Superior temporal gyrus (tissue), 1 donor: ENCODE measurements at regions not wholly inside any gene's neighbourhood (a gene's known extent, or its start where the extent isn't known, plus 50 kb on each side); places are given as distances from the start of the nearest gene placed in this dataset.
"Not testable (repeated sequence)": the region's sequence is repeated elsewhere in the genome, so short reads cannot be mapped to it uniquely, and the experiment has no call there.

Source experiments
- DNase-seq: peaks from one replicate; pipeline ENCODE4 v3.0.0-alpha.2; 2016; ENCODE audit errors: extremely low spot score

DNA sequence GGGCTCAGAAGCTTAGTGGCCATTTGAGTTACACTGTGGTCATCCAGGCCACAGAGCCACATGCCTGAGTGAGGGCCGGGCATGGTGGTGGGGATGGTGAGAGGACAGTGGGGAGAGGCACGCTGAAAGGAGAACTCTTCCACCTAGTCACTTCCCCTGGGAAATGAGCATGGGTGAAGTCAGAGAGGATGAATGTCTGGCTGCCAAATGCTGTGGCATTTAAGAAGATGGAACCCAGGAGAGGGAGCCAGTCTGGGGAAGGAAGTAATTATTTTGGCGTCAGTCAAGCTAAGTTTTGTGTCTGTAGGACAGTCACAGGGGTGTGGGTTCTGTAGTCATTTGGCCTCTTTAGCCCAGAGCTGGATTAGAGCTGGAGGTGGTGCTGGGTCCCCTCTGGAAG, 86.0 kb upstream of the PODXL start:
- no peak for DNase-seq

DNA sequence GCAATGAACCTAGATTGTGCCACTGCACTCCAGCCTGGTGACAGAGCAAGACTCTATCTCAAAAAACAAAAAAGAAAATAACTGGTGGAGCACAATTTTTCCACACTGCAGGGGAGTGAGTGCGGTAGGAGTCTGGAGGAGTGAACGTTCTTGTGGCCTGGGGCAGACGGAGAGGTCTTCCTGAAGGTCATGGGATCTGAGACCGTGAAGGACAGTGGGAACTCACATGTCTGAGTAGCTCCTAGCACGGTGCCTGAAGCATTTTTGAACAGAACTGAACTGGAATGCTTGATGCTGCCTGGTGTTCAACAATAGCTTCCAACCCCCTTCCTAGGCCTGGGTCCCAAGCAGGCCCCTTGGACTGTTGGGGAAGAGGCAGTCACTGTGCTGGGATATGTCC, 84.3 kb upstream of the PODXL start:
- no peak for DNase-seq

DNA sequence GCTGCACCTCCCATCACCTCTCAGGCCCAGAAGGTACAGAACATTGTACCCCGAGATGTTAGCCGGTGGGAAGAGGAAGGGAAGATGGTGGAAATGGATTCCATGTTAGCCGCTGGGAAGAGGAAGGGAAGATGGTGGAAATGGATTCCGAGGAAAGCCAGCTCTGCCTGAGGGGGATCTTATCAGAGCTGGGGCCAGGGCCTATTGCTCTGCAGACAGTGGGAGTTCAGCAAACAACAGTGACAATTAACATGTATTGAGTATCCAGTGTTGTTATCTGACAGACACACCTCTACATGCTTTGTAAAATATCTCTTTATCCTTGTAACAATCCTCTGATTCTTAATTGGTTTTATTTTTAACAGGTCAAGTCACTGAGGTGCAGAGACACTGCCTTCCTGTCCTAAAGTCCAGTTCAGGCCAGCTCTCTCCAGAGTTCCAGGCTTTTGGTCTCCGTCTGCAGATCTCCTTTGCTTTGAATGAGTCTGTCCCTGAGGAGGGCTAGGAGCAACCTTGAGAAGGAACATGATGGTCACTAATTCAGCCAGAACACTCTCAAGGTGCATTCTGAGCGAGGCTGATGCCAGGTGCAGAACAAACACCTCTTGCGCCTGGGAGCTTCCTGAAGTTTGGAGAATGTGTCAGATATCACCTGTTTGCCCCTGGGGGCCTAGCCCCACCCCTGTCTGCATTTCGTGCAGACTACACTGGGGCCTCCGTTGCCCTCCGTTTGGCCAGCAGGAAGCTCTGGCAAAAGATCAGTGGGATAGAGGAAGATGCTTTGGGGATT, 82.4 kb upstream of the PODXL start:
- DNase-seq, result no peak

DNA sequence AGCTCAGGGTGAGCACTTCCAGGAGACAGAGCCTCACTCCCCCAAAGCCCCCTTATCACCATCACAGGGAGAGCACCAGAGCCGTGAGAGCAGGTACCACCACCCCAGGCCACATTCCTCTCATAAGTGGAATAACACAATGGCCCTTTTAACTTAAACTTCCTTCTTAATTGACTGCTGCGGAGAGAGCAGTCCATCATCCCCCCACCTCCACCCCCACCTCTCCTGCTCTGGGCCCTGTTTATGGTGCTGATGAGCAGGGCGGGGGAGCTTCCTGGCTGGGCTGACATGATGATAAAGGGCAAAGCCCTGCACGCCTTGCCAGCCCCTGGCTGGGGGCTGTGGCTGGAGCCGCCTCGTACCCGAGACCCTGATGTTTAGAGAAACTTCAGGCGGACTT, 81.4 kb upstream of the PODXL start:
- DNase-seq, result no peak

DNA sequence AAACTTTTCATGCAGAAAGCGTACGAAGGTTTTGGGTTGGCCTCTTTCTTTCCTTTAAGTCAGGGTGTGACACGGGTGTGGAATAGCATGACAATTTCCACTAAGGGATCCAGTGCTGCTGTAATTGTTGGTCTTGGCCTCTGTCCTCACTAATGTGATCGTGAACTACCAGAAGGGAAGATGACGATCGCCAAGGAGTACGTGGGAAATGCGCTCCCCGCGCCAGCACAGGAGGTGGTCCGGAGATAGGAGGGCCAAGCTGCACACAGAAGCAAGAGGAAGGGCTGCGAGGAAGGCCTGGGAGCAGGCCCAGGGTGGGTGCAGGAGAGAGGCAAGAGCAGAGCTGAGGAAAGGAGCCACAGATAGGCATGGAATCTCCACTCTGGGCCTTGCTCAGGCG, 79.7 kb upstream of the PODXL start:
- no peak for DNase-seq

DNA sequence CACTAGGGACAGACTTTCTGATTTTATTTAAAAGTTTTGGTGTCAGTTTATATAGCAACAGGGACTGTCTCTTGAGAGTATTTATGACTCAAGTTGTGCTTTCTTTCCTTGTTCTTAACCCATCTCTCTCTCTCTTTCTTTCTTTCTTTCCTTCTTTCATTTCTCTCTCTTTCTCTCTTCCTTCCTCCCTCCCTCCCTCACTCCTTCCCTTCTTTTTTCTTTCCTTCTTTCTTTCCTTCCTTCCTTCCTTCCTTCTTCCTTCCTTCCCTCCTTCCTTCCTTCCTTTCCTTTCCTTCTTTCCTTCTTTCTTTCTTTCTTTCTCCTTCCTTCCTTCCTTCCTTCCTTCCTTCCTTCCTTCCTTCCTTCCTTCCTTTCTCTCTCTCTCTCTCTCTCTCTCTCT, 77.8 kb upstream of the PODXL start:
- DNase-seq, result not testable (repeated sequence)

DNA sequence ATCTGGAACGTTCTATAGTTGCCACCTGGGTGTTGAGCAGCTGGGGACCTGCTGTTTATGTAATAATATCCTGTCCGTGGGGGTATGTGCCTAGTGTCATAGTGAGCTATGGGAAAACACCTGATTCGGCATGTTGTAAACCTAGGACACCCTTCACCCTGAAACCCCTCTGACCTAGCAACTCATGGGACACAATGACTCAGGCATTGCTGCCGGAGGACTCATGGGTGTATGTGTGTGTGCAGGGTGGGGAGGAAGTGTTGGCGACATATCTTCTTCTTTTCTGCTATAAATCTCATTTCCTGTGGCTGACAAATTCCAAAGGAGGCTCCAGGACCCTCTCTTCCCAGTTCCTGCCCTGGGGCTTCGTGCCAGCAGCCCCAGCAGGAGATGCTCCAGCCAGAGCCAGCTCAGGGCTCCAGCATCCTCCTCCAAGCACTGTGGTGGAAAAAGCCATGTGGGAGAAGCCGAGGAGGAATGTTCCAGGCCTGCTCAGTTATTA, 77.0 kb upstream of the PODXL start:
- no peak for DNase-seq

DNA sequence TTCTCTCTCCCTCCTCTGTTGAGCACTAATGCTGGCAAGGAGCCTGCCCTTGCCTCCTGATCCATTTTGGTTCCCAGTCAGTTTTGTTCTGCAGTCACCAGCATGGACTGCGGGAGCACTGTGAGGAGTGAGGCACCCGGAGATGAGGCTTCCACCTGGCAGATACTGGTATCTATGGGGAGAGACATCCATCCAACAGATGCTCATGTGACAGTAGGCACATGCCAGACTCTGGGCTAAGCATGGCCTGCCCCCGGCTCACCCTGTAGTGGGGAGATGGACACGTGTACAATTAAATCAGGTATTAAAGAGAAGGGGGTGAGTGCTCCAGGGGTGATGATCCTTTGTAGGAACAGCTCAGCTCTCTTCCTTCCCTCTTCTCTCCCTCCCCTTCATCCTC, 74.0 kb upstream of the PODXL start:
- no peak for DNase-seq

DNA sequence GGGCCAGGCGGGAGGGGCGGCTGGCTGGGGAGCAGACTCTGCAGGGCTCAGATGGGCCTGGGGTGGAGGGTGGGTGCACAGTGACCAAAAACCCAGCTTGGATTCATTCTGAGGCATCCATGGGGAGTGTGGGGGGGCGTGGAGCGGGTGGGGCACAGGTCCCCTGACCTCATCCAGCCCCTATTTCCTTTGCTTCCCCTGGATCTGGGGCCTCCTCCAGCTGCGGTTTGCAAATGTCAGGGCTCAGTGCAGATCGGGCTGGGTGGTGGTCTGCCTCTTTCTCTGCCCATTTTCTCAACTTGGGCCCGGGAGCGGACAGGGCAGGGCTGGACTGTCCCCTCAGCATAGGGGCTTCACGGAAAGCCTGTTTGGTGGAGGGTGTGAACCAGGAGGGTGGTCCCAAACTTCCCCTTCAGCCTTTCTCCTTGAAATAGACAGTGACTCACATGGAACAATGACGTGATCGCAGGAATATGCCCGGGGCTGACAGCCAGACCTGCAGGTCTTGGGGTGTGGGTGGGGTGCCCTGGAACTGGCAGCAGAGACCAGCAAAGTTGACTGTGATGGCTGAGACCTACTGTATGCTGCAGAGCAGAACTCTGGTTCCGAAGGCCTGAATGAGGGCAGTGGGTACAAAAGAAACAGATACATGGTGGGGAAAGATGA, 72.9 kb upstream of the PODXL start:
- no peak for DNase-seq

DNA sequence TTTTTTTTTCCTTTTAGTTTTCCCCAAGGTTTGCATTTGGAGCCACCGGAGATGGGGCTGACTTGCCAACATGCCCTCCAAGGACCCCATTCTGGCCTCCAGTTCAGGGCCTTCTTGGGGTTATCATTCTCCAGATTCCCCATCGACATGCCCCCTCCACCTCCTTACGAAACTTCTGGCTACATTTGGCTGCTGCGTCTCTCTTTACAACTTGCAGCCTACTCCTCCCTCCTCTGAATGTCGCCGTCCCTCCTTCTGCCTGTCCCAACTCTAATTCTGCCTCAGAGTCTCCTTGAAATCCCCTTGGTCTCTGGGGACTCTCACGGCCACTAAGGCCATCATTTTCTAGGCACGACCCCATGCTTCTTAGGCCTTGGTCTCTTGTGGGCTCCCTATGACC, 72.2 kb upstream of the PODXL start:
- no peak for DNase-seq

DNA sequence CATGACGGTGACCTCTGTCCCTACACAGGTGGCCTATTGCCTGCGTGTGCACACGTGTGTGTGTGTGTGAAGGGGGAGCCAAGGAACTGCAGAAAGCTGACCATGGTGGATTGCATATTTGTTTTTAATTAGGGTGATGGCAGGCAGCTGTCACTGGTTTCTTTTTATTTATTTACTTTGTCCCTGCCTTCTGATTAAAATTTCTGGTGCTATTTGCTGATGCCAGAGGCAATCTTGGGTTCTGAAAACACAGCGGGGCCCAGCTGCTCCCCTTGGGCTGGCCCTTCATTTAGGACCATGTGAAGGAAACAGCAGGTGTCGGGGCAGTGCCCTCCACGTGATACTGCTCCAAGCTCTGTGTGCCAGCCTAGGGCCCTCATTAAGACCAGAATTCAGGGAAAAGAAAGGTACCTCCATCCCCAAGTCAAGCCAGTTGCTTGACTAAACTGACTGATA, 71.3 kb upstream of the PODXL start:
- no peak for DNase-seq

DNA sequence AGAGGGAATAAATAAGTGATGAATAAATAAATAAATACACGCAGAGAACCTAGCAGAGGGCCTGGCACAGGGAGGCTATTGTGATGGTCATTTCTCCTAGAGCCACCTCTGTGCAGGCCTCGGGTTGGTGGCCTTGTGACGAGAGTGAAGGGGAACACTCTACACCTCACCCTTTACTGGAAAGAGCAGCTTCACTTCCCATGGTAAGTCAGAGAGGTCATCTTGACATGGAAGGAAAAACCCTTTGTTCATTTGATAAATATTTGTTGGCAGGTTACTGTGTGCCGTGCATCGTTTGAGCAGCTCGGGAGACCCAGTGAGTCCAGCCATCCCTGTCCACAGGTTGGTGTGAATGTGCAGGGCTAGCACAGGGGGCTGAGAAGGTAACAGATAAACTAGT, 70.2 kb upstream of the PODXL start:
- DNase-seq, result no peak

DNA sequence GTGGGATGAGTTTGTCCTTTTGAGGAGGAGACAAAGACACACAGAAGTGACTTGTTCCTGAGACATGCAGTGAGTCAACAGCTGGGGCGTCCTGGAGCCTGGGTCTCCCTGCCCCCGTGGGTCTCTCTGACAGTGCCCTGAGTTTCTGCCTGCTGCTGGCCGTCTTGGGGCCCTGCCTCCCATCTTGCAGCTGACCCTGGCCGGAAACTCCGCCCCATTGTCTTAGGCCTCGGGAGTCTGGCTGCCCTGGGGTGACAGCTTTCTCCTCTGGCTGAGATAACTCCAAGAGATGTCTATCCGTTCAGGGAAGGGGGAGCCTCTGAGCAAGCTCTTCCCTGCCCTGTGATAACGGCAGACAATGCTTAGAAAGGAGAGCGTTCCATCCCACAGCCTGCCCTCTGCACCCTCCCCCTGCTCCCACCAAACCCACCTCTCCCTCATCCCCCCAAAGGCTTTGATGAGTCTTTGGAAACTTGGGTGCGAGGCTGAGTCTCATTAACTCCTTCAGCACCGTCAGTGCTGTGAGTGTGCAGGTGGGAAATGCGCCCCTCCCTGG, 69.5 kb upstream of the PODXL start:
- no peak for DNase-seq

DNA sequence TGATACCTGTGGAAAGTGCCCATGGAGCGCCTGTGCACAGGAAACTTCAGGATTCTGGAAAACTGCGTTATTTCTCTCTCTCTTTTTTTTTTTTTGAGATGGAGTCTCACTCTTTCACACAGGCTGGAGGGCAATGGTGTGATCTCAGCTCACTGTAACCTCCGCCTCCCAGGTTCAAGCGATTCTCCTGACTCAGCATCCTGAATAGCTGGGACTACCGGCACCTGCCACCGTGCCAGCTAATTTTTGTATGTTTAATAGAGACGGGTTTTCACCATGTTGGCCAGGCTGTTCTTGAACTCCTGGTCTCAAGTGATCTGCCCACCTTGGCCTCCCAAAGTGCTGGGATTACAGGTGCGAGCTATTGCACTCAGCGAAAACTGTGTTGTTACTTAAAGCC, 68.9 kb upstream of the PODXL start:
- not testable (repeated sequence) for DNase-seq

DNA sequence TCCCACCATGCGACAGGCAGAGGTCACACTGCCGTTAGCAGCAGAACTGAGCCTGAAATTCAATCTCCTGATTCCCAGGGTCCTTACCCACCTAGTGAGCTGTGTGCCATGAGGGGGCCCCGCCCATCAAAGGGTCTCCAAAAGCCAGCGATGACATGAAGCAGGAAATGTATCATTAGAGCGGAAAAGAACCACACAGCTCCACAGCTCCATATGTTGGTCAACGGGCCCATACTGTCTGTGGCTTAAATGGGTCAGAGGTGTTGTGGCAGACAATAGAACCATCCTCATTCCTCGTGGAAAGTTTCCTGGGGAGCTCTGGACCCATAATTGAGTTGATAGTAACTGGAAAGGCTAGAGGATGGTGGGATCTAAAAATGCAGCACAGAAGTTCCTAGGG, 68.1 kb upstream of the PODXL start:
- DNase-seq, result no peak

DNA sequence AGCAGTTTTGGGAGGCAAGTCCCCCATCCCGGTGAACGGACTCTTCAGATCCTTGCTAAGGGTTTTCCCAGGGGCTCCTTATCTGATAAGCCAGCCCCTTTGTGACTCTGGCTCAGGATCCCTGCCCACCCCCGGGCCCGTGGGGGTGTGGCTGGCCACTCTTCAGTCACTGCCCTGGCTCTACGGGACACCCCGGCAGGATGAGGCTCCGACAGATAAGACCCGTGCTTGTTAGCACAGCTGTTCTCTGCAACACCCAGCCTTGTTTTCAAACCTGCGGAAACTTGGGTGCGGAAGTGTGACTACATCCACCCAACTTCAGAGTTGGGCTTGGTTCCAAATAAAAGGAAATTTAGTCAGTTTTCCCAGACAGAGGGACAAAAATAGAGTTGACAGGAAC, 66.7 kb upstream of the PODXL start:
- no peak for DNase-seq

DNA sequence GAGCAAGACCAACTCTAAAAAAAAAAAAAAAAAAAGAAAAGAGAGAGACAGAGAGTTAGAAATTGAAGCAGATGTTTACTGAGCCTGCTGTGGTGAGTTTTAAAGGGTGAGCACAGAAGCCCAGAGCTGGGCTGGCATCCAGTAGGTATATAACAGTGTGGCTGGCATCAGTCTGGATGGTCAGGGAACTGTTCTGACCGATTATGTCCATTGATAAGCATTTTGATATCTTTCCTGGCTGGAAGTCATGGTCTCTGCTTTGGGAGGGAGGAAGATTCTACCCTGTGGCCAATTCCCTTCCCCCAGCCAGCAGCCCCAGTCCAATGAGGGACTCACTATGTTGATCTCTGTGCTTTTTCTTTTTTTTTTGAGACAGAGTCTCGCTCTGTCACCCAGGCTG, 65.2 kb upstream of the PODXL start:
- DNase-seq, result no peak

DNA sequence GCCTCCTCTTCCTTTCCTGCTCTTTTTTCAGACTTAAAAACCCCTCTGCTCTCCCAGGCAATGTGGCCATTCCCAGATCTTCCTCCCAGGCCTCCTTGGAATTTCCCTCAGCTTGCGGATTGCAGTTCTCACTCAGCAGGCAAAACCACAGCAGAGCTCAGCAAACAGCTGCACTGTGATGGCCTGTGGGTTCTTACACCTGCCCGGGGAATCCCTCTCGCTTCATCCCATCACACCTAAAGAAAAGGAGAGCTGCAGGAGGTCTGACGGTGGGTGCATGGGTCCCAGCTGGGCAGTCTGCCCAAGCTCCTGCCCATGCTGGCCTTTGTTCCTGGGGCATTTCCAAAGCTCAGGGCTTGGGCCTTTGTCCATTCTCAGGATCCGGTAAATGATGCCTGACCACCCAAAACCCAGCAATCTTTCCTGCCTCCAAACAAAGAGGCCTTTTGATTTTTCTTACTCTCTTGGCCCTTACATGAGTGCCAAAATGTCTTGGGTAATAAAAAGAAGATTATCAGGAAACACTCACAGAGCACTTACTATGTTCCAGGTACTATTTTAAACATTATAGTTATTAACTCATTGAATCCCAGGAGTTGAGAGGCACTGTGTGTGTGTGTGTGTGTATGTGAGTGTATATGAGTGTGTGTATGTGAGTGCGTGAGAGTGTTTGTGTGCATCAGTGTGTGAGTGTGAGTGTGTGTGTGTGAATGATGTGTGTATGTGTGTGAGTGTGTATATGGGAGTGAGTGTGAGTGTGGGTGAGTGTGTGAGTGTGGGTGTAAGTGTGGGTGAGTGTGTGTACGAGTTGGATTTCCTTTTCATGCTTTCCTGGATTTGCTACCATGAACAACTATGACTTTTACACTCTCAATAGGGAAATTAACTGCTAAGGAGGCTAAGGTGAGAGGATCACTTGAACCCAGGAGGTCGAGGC, 64.5 kb upstream of the PODXL start:
- DNase-seq, result no peak

DNA sequence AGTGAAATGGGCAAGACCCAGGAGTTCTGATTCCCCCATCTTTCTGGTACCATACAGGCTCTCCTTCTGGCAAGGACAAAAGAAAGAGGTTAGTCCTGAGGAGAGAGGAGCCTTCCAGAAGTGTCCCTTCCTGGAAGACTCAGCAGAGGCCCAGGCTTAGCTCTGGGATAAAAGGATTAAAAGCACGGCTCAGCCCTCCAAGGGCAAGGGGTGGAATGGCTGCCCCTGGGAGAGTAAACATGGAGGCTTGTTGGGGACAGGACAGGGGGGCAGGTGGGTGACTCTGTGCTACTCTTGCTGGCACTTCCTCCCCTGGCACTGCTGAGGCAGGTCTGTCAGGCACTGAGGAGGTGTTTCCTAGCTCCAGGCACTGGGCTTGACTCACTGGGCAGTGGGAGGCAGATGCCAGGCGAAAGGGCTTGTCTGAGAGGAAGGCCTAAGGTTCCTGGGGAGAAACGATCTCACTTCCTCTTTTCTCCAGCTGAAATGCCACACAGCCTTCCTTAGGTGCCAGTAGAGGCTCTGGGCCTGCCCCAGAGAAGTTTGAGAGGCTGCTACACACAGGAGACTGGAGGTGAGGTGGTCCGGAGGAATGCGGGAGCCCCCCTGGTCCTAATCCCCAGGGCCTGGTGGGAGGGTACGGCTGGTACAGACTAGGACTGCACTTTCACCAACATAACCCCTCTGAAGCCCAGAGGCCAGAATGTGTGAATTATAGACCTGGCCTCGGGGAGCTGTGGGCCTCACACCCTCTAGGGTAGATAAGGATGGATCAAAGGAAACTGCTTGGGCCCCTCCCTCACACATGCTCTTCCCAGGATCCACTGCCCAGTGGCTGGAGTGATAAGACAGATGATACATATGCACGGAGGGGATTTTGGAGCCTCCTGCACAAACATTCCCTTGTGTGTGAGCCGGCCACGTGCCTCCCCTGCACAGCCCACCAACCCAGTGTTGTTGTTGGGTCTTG, 63.2 kb upstream of the PODXL start:
- DNase-seq, result no peak

DNA sequence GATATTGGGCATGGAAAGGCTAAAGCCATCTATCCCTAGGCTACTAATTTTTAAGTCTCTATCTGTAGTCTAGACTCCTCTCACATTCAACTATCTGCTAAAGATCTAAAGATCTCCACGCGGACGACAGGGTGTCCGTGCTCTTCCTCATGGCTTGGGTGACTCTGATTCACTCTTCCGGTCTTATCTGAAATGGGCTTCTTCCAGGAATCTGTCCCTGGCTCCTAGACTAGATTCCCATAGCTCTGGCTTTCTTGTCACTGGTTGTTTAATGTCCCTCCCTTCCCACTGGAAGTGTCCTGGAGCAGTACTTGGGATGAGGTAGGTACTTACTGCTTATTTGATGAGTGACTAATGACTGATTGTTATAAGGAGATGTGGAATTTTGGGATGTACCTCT, 62.0 kb upstream of the PODXL start:
- no peak for DNase-seq
